GM19240 (cell line): ENCODE measurements at regions not wholly inside any gene's neighbourhood (a gene's known extent, or its start where the extent isn't known, plus 50 kb on each side); places are given as distances from the start of the nearest gene placed in this dataset.

Experiments
- DNase-seq: peaks from one replicate; pipeline ENCODE4 v3.0.0; 2011; ENCODE audit warnings: low spot score; ENCODE audit not compliant: insufficient read length

GRCh38 chr2:189267925-189268579 is 88.5 kb upstream of the COL5A2 start:
- DNase-seq = no peak

GRCh38 chr2:189268763-189269162 is 89.2 kb upstream of the COL5A2 start:
- no peak for DNase-seq

GRCh38 chr2:189273734-189274133 is 94.2 kb upstream of the COL5A2 start:
- DNase-seq = no peak

- DNase-seq = no peak
These were observed 94.8 kb upstream of the COL5A2 start for GRCh38 chr2:189274361-189274760.

- DNase-seq = no peak
These were observed 96.7 kb upstream of the COL5A2 start for GRCh38 chr2:189276277-189276676.

DNA sequence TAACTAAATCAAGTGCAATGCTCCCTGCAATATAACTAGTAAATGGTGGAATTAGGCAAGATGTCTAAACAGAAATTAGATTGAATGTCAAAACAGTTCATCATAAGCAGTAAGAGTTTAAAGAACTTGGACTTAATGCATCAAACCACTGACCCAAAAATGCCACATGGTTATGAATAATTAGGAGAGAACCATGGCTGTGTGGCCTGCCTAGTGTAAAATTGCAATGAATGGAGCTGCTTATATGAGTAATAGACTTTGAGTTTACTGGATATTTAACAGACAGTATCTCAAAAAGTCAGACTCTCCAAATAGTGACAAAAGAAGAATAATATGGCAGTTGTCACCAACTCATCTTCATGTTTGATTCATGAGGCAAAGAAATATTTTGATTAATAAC is 101.6 kb upstream of the COL5A2 start:
- DNase-seq = no peak

DNA sequence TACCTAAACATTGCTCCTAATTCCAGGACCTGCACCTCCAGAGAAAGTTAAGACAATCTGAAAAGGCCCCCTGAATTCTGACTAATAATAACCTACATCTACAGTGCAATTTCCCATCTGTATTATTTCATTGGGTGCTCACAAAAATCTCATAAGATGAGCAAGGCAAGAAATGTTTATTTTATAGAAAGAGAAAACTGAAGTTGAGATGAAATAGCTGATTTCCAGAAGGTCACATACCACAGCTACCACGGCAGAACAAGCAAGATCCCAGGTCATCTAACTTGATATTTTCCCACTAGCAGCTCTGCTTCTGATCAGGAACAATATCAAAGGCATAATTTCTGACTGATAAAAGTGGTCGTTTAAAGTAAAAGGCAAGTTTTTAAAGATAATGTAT is 105.8 kb upstream of the COL5A2 start:
- DNase-seq = no peak

DNA sequence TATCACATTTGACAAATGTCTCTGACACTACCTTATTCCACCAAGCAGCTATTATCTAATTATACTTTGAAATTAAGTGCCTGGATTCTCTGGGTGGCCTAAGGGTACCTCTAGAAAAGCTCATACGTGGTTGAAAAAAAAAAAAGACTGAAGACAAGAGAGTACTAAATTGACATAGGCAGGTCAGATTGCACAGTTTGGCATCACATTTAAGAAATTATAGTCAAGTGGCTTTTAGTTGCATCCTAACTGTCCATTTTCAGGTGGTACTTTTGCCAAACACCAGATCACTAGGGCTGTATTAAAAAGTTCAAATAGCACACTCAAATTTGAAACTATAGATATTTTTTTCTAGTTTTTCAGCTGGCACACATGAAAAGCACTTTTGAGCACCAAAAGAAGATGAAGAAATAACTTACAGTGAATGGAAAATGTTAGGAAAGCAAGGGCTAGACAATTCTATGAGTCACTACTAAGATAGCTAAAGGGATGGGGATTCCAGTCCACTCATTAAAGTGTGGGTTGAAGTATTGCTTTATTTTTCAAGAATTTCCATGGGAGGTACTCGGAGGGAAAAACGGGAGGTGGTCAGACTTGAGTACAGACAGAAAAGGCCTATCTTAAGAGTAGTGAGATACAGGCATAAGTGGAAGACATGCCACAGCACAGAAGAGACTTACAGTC is 106.5 kb upstream of the COL5A2 start:
- no peak for DNase-seq

DNA sequence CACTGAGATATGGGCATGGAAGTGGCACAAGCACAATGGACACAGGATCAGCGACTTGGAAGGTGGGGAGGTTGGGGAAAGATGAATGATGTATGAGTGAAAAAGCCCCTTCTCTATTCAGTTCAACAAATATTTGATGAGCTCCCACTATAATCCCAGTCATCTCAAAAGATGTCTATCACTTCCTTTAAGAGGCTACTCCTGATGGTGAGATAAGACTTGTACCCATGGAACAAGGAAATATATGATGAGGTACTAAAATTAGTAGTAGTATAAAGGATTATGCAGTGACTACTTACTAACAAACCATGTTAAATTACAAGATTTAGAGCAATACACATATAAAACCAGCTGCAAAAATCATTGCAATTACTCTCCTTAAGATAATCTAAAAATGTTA is 107.8 kb upstream of the COL5A2 start:
- DNase-seq = no peak

GRCh38 chr2:189287982-189288521 is 108.5 kb upstream of the COL5A2 start:
- DNase-seq = no peak

DNA sequence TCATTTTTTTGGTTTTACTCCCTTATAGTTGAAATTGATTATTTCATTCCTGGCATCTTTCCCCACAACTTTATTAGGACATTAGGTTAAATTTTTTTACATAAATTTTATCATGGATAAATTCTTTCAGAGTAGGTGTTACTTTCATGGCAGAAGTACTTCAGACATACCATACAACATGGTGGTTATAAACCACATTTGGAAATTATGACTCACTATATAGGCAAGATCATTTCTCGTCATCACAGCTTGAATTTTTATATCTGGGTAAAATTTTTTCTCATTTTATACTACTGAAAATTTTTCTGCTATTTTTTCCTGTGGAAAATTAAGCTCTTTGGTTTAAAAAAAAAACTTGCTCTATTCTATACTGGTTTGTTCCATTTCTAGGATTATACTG is 111.9 kb upstream of the COL5A2 start:
- DNase-seq = no peak

GRCh38 chr2:189293164-189293563 is 113.6 kb upstream of the COL5A2 start:
- no peak for DNase-seq

GRCh38 chr2:189297446-189297845 is 117.9 kb upstream of the COL5A2 start:
- no peak for DNase-seq

GRCh38 chr2:189298038-189298437 is 118.5 kb upstream of the COL5A2 start:
- DNase-seq = no peak

DNA sequence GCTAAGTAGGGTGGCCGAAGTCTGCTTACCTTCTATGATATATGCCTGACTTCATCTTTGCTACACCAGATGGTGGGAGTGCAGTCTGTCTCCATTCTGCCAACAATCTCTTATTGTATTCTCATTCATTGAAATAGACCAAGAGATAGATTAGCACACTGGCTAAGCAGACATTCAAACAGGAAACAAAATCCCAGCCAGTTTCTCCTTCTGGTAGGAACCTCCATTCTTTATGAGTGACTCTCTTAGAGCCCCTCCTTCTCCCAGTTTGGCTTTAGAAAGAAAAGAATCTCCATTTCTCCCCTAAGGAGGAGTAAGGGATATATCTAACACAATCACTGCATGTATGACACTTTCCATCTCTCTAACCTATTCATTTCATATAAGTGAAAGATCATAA is 118.9 kb upstream of the COL5A2 start:
- DNase-seq = no peak

GRCh38 chr2:189299974-189300373 is 120.4 kb upstream of the COL5A2 start:
- DNase-seq = no peak

- no peak for DNase-seq
These were observed 121.4 kb upstream of the COL5A2 start for GRCh38 chr2:189300916-189301315.

DNA sequence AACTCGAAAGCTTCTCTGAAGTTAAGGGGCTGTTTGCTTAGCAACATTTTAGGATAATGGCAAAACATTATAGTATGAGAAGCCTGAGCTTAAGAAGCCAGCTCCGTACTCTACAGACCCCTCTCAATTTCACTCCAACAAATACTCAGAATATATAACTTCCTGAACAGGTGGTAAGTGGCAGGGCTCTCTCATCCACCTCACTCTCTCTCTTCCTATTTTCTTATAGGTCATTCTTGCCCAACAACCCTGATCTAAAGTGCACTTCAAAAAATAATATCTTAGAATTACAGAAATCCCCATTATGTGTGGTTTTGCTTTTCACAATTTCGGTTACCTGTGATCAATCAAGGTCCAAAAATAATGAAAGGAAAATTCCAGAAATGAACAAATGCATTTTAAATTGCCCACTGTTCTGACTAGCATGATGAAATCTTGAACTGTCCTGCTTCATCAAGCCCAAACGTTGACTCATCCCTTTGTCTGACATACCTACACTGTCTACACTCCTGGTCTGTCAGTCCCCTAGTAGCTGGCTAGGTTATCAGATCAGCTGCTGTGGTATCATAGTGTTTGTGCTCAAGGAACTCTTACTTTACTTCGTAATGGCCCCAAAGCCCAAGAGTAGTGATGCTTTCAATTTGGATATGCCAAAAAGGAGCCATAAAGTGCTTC is 122.8 kb upstream of the COL5A2 start:
- no peak for DNase-seq

GRCh38 chr2:189304360-189304759 is 124.8 kb upstream of the COL5A2 start:
- no peak for DNase-seq

- DNase-seq = no peak
These were observed 125.9 kb upstream of the COL5A2 start for GRCh38 chr2:189305291-189305943.

DNA sequence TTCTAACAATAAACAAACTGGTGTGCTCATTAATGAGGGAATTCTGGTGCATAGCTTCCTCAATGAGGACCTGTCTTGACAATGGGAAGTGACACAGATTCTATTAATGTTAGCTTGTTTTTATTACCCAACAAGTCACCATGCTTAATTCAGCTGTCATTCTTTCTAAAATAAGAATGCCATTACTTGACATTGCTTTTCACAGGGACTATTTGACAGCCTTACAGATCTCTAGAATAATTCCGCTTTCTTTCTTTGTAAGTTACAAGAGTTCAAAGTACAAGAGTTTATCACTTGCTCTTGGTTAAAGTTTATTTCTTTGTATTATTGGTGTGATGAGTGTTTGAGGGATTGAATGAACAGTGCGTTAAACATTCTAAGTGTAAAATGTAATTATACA is 127.0 kb upstream of the COL5A2 start:
- DNase-seq = no peak
